K562 (cell line): ENCODE measurements at regions not wholly inside any gene's neighbourhood (a gene's known extent, or its start where the extent isn't known, plus 50 kb on each side); places are given as distances from the start of the nearest gene placed in this dataset.

ENCODE experiments used
- ATAC-seq: fragments of 200-7000 bp; cut with Tn5 transposase; 3 replicates; pipeline ENCODE4 v1.9.1; 2020; ENCODE audit warnings: moderate library complexity
- BruUV-seq: library from RNA; stranded (reverse); fragments of 400-500 nt; replicated peaks from 2 replicates; lab custom pipeline; 2021; lab: Mats Ljungman, UMichigan
- CTCF ChIA-PET: fragments of 300-600 bp; formaldehyde crosslinking; extraction: SDS; loops from one replicate; lab custom pipeline; 2021; ENCODE audit warnings: low intra/inter-chr PET ratio; lab: Yijun Ruan, JAX
- POLR2A ChIA-PET: fragments of 300-600, 350-650 bp; sonication (Branson Sonifier 250); formaldehyde crosslinking; extraction: SDS; loops from one replicate; lab custom pipeline; 2021; ENCODE audit warnings: antibody characterized with exemption, inconsistent platforms; lab: Yijun Ruan, JAX
- DNase-seq, 4 experiments: peaks; one replicate each; pipeline versions ENCODE4 v3.0.0 to v3.0.0-alpha.2; 2011 to 2018; ENCODE audit warnings: low spot score in 3 of 4, mixed read lengths in 3 of 4; ENCODE audit errors: extremely low read depth in 1 of 4
- FAIRE-seq: peaks from 2 replicates; lab custom pipeline; 2011; peaks lifted over from hg19 to GRCh38; lab: Jason Lieb, UNC
- H2AFZ ChIP-seq: 2 replicates; pipeline ENCODE4 v1.6.0; 2011; ENCODE audit warnings: low read depth, low read length, control low read depth, inconsistent platforms
- H3K27ac ChIP-seq: fragments of 200-600 bp; 3 replicates; pipeline ENCODE4 v1.8.0; 2011; ENCODE audit warnings: low read depth, mild to moderate bottlenecking, control low read depth, inconsistent platforms, low read length, moderate library complexity, mixed read lengths; ENCODE audit errors: extremely low read depth
- H3K27me3 ChIP-seq, 2 experiments: fragments of 300-600 bp in 1 of 2; 2 replicates in 1 of 2; 3 replicates in 1 of 2; pipeline versions ENCODE4 v1.6.0 to v1.8.0; 2011; ENCODE audit warnings: inconsistent platforms in 2 of 2, low read length in 2 of 2, mild to moderate bottlenecking in 1 of 2, mixed read lengths in 1 of 2, moderate library complexity in 1 of 2; ENCODE audit not compliant: control insufficient read depth in 2 of 2, insufficient read depth in 2 of 2
- H3K36me3 ChIP-seq: fragments of 300-600 bp; 3 replicates; pipeline ENCODE4 v1.8.0; 2011; ENCODE audit warnings: mild to moderate bottlenecking, low read length, inconsistent platforms; ENCODE audit not compliant: control insufficient read depth, insufficient read depth
- H3K4me1 ChIP-seq, 2 experiments: fragments of 200-600 bp in 1 of 2; replicated peaks in 1 of 2; 2 replicates in 1 of 2; 3 replicates in 1 of 2; pipeline versions ENCODE4 v1.5.1 to v1.8.0; 2011; ENCODE audit warnings: inconsistent platforms in 2 of 2, low read length in 2 of 2, mild to moderate bottlenecking in 1 of 2, mixed read lengths in 1 of 2, moderate library complexity in 1 of 2; ENCODE audit not compliant: control insufficient read depth in 2 of 2, insufficient read depth in 2 of 2
- H3K4me2 ChIP-seq: 2 replicates; pipeline ENCODE4 v1.6.1; 2011; ENCODE audit warnings: low read length, control low read depth, inconsistent platforms, mixed read lengths; ENCODE audit not compliant: insufficient read depth
- H3K4me3 ChIP-seq: fragments of 200-600 bp; sonication (generic), shearing (Covaris generic); 2 replicates; pipeline ENCODE4 v1.5.1; 2016; ENCODE audit warnings: control low read depth, inconsistent platforms
- H3K79me2 ChIP-seq: fragments of 200-600 bp; 3 replicates; pipeline ENCODE4 v1.8.0; 2011; ENCODE audit warnings: low read length, inconsistent platforms; ENCODE audit not compliant: control insufficient read depth, insufficient read depth
- H3K9ac ChIP-seq, 2 experiments: 2 replicates each; pipeline versions ENCODE4 v1.6.0 to v1.6.1; 2011; ENCODE audit warnings: low read depth in 2 of 2, low read length in 2 of 2, control low read depth in 1 of 2, inconsistent platforms in 1 of 2, mild to moderate bottlenecking in 1 of 2, mixed read lengths in 1 of 2; ENCODE audit not compliant: insufficient read depth in 1 of 2
- H3K9me1 ChIP-seq: one replicate; pipeline ENCODE4 v1.6.0; 2011; ENCODE audit warnings: inconsistent platforms, mild to moderate bottlenecking, low read length, moderate library complexity; ENCODE audit not compliant: control insufficient read depth, insufficient read depth
- H3K9me3 ChIP-seq: replicated peaks from 2 replicates; pipeline ENCODE4 v1.5.1; 2011; ENCODE audit warnings: low read depth, low read length, inconsistent platforms; ENCODE audit not compliant: control insufficient read depth, insufficient read depth
- H4K20me1 ChIP-seq: replicated peaks from 2 replicates; pipeline ENCODE4 v1.6.1; 2011; ENCODE audit warnings: low read length, inconsistent platforms, mixed read lengths; ENCODE audit not compliant: control insufficient read depth, insufficient read depth
- CBX8 ChIP-seq: fragments of 200-600 bp; sonication (generic); IDR thresholded peaks from 2 replicates; pipeline ENCODE4 v1.6.1; 2012; ENCODE audit warnings: borderline replicate concordance, mixed run types, low read depth, mild to moderate bottlenecking, moderate library complexity, mixed read lengths, low read length, control low read depth, inconsistent platforms; ENCODE audit not compliant: poor library complexity, severe bottlenecking; ENCODE audit errors: extremely low read depth
- GATA2 ChIP-seq: sonication (generic); formaldehyde crosslinking; IDR thresholded peaks from 2 replicates; pipeline ENCODE4 v1.4.0; 2020; ENCODE audit warnings: mild to moderate bottlenecking, missing genetic modification reagents
- PCBP1 ChIP-seq: fragments of 200-400 bp; formaldehyde crosslinking; IDR thresholded peaks from 2 replicates; pipeline ENCODE4 v1.6.1; 2018; ENCODE audit warnings: mild to moderate bottlenecking, low read depth, low read length; ENCODE audit not compliant: poor library complexity, severe bottlenecking
- PHF21A ChIP-seq: fragments of 450-650 bp; IDR thresholded peaks from 2 replicates; pipeline ENCODE4 v1.6.1; 2017; ENCODE audit warnings: low read depth, borderline replicate concordance
- POLR2AphosphoS2 ChIP-seq: IDR thresholded peaks from 2 replicates; pipeline ENCODE4 v1.6.1; 2012; ENCODE audit warnings: low read length, improper control_type of control experiment
- ZBTB17 ChIP-seq: fragments of 450-650 bp; formaldehyde crosslinking; IDR thresholded peaks from 2 replicates; pipeline ENCODE4 v1.4.0; 2020; ENCODE audit warnings: mild to moderate bottlenecking
- WGBS: fragments of 100-300 bp; shearing (Covaris generic); methylation state at CpG from one replicate; pipeline ENCODE4 v1.1.6; 2016; ENCODE audit warnings: low coverage, mixed read lengths; ENCODE audit not compliant: insufficient coverage; ENCODE audit errors: missing lambda C conversion rate; 5-methylcytosine and 5-hydroxymethylcytosine counted together
- in situ Hi-C: fragments of 300-500 bp; cut with MboI; formaldehyde crosslinking; loops from 4 replicates; pipeline ENCODE4 v1.15.0; 2018; ENCODE audit warnings: inconsistent platforms, mixed read lengths
- intact Hi-C: fragments of 100-400 bp; cut with micrococcal nuclease; formaldehyde crosslinking; loops from 2 replicates; pipeline ENCODE4 v1.14.2; 2022
- TF ChIP-seq, protein P1 (sequence below), 2 experiments: IDR thresholded peaks; 2 replicates each; pipeline ENCODE4 v1.6.1; 2011; ENCODE audit warnings: borderline replicate concordance in 1 of 2, control low read depth in 1 of 2, low read depth in 1 of 2, low read length in 1 of 2, mild to moderate bottlenecking in 1 of 2, mixed read lengths in 1 of 2, moderate library complexity in 1 of 2; ENCODE audit not compliant: insufficient read depth in 1 of 2, insufficient read length in 1 of 2, poor library complexity in 1 of 2, severe bottlenecking in 1 of 2; ENCODE audit errors: extremely low read depth in 1 of 2
- TF ChIP-seq, protein P2 (sequence below): fragments of 250-450 bp; sonication (Bioruptor Pico); IDR thresholded peaks from 2 replicates; pipeline ENCODE4 v1.4.0; 2020; ENCODE audit warnings: mild to moderate bottlenecking
- TF ChIP-seq, protein P3 (sequence below): fragments of 250-450 bp; sonication (Bioruptor Pico); IDR thresholded peaks from 2 replicates; pipeline ENCODE4 v1.5.0; 2021

DNA sequence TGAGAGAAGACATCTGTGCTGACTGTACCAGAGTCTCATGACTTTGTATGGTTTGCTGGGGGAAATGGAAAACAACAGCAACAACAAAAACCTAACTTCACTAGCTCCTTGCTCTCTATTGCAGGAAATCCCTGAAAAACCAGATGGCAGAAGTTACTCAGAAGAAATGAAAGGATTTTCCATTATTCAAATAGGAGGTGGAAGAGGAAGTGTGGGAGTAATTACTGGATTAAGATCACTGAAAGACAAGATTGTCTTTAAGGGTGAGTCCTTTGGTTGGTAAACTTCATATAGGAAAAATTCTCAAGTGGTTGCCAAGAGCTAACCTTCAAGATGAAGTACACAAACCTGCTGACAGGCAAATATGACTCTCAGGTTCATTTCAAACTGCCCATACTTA lies 391.9 kb upstream of the ATP2B1 start:
- no peak overlapping the region for H2AFZ ChIP-seq
- no peaks in the 10 kb centered on the region for H3K4me1 ChIP-seq
- no peak for FAIRE-seq
- intact Hi-C loops: no loop called here
- no peaks in the 10 kb centered on the region for H3K27me3 ChIP-seq
- ChIA-PET CTCF (no interaction called here), POLR2A (no interaction called here)
- in situ Hi-C loops: no loop called here
- BruUV-seq: no TSS peak
- no peaks in the 10 kb centered on the region for H4K20me1 ChIP-seq
- no peaks in the 10 kb centered on the region for H3K36me3 ChIP-seq
- no peak overlapping the region for H3K9ac ChIP-seq
- H3K9me1 ChIP-seq: no peaks in the 10 kb centered on the region
- no peak for TF ChIP-seq PCBP1
- no peak for TF ChIP-seq CBX8
- no peak for TF ChIP-seq PHF21A
- no peak overlapping the region for H3K4me2 ChIP-seq
- no peak for DNase-seq
- H3K79me2 ChIP-seq: no peaks in the 10 kb centered on the region
- no peaks in the 10 kb centered on the region for H3K9me3 ChIP-seq
- ATAC-seq: no peak
- H3K4me3 ChIP-seq: no peak overlapping the region
- no peak overlapping the region for H3K27ac ChIP-seq

DNA sequence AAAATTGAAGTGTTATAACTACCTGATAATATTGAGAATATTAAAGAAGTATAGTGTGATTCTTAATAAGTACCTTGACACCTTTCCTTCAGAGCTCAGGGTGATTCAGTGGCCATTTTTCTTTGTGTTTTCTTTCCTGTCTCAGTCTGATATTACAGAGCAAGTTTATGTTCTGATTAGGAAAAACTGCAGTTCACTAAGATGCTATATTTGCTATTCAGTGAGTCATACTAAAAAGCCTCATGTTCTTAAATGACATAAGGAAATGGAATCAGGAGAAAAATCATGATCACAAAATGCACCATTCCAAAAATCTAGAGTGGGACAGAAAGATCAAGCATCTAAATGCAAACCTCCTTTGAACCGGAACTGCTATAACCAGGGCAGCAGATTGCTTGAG lies 390.6 kb upstream of the ATP2B1 start:
- Histone ChIP-seq H3K9me1 (no peaks in the 10 kb centered on the region), H3K27me3 (no peaks in the 10 kb centered on the region), H3K27ac (no peak overlapping the region), H3K4me2 (no peak overlapping the region), H3K36me3 (no peaks in the 10 kb centered on the region), H3K4me3 (no peak overlapping the region), H4K20me1 (no peaks in the 10 kb centered on the region), H3K9me3 (no peaks in the 10 kb centered on the region), H3K79me2 (no peaks in the 10 kb centered on the region), H3K9ac (no peak overlapping the region), H2AFZ (no peak overlapping the region), H3K4me1 (no peaks in the 10 kb centered on the region)
- FAIRE-seq (no peak), DNase-seq (no peak), ATAC-seq (no peak)
- in situ Hi-C loops (loop anchor here (5.0 kb wide), 1 partner anchor 552 kb away; no protein-coding TSS in a partner anchor), intact Hi-C loops (no loop called here)
- CTCF ChIA-PET: no interaction called here
- WGBS: 8% methylated on average over 1 of the region's 1 CpG
- BruUV-seq: no TSS peak
- POLR2A ChIA-PET: no interaction called here
- TF ChIP-seq ZBTB17 (CRISPR knock-in tag) (no peak), GATA2 (CRISPR knock-in tag) (no peak), POLR2AphosphoS2 (no peak)
- TF ChIP-seq, protein P1, sequence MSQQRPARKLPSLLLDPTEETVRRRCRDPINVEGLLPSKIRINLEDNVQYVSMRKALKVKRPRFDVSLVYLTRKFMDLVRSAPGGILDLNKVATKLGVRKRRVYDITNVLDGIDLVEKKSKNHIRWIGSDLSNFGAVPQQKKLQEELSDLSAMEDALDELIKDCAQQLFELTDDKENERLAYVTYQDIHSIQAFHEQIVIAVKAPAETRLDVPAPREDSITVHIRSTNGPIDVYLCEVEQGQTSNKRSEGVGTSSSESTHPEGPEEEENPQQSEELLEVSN (IDR thresholded peaks at IDR 0.05; ENCODE audit: borderline replicate concordance in 1 of 2, extremely low read depth in 1 of 2, insufficient read depth in 1 of 2, insufficient read length in 1 of 2, low read depth in 1 of 2, low read length in 1 of 2, poor library complexity in 1 of 2, severe bottlenecking in 1 of 2): no peak
- TF ChIP-seq, protein P2, sequence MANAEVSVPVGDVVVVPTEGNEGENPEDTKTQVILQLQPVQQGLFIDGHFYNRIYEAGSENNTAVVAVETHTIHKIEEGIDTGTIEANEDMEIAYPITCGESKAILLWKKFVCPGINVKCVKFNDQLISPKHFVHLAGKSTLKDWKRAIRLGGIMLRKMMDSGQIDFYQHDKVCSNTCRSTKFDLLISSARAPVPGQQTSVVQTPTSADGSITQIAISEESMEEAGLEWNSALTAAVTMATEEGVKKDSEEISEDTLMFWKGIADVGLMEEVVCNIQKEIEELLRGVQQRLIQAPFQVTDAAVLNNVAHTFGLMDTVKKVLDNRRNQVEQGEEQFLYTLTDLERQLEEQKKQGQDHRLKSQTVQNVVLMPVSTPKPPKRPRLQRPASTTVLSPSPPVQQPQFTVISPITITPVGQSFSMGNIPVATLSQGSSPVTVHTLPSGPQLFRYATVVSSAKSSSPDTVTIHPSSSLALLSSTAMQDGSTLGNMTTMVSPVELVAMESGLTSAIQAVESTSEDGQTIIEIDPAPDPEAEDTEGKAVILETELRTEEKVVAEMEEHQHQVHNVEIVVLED (CRISPR knock-in tag): no peak
- TF ChIP-seq, protein P3, sequence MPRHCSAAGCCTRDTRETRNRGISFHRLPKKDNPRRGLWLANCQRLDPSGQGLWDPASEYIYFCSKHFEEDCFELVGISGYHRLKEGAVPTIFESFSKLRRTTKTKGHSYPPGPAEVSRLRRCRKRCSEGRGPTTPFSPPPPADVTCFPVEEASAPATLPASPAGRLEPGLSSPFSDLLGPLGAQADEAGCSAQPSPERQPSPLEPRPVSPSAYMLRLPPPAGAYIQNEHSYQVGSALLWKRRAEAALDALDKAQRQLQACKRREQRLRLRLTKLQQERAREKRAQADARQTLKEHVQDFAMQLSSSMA (CRISPR knock-in tag): no peak
